Muscle of leg (tissue), 3 donors: ENCODE measurements at regions not wholly inside any gene's neighbourhood (a gene's known extent, or its start where the extent isn't known, plus 50 kb on each side); places are given as distances from the start of the nearest gene placed in this dataset.
A peak's percentile ranks its signal among the peaks of the same experiment; 100 is the strongest.
"Not testable (repeated sequence)": the region's sequence is repeated elsewhere in the genome, so short reads cannot be mapped to it uniquely, and the experiment has no call there.

ENCODE experiments used
- DNase-seq: peaks from one replicate; pipeline ENCODE4 v3.0.0; 2013
- H3K27ac ChIP-seq: one replicate; pipeline ENCODE4 v1.5.1; 2013; ENCODE audit warnings: mild to moderate bottlenecking, low read length, control low read depth
- H3K27me3 ChIP-seq: one replicate; pipeline ENCODE4 v1.6.1; 2013; ENCODE audit warnings: low read length; ENCODE audit not compliant: control insufficient read depth, insufficient read depth
- H3K36me3 ChIP-seq: one replicate; pipeline ENCODE4 v1.6.1; 2013; ENCODE audit warnings: low read length; ENCODE audit not compliant: control insufficient read depth, insufficient read depth
- H3K4me1 ChIP-seq: one replicate; pipeline ENCODE4 v1.6.1; 2013; ENCODE audit warnings: low read length; ENCODE audit not compliant: control insufficient read depth, insufficient read depth
- H3K4me3 ChIP-seq: one replicate; pipeline ENCODE4 v1.5.1; 2013; ENCODE audit warnings: low read length, control low read depth
- H3K9me3 ChIP-seq: replicated peaks from 2 replicates; pipeline ENCODE4 v1.6.1; 2013; ENCODE audit warnings: low read depth, low read length; ENCODE audit not compliant: control insufficient read depth
- WGBS: methylation state at CpG from one replicate; pipeline ENCODE4 v1.1.5; 2013; ENCODE audit warnings: missing lambda C conversion rate; ENCODE audit not compliant: insufficient coverage; 5-methylcytosine and 5-hydroxymethylcytosine counted together

DNA sequence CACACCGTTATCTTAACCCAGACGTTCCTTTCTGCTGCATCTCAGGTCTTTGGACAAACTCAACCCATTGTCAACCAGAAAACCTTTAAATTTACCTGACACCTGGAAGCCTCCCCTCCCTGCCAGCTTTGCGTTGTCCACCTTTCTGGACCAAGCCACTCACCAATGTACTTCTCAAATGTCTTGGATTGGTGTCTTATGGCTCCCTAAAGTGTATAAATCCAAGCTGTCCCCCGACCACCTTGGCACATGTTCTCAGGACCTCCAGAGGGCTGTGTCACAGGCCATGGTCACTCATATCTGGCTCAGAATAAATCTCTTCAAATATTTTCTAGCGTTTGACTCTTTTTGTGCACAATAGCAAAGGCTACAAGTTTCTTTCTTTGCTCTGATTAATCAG lies 250.0 kb downstream of the DLL1 start:
- Histone ChIP-seq H3K9me3 (no peaks in the 10 kb centered on the region), H3K4me1 (peaks cover 10% of the 10 kb centered on the region), H3K4me3 (no peak overlapping the region), H3K27me3 (peaks cover 4% of the 10 kb centered on the region), H3K27ac (no peak overlapping the region), H3K36me3 (no peaks in the 10 kb centered on the region)
- WGBS = 61% methylated on average over 5 of the region's 5 CpGs
- DNase-seq = no peak

DNA sequence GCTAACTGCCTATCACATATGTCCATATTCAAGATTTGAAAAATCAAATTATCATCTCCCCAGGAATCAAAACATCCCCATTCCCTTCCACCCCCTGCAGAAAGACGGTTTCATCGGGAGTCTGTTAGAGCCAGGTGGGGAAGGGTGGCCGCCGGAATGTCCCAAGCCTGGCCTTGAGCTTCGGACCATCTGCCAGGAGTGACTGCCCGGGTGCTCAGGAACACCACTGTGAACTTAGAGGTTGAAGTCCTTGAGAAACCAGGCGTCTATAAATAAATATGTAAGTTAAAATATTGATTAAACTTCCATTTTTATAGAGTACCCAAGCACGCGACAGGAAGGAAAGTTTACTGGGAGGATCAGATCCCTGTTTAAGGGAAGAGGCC lies 250.8 kb downstream of the DLL1 start:
- 83% methylated on average over 3 of the region's 9 CpGs for WGBS
- Histone ChIP-seq H3K4me3 (no peak overlapping the region), H3K4me1 (peaks cover 13% of the 10 kb centered on the region), H3K36me3 (no peaks in the 10 kb centered on the region), H3K27ac (no peak overlapping the region), H3K9me3 (no peaks in the 10 kb centered on the region), H3K27me3 (peaks cover 4% of the 10 kb centered on the region)
- DNase-seq = no peak

DNA sequence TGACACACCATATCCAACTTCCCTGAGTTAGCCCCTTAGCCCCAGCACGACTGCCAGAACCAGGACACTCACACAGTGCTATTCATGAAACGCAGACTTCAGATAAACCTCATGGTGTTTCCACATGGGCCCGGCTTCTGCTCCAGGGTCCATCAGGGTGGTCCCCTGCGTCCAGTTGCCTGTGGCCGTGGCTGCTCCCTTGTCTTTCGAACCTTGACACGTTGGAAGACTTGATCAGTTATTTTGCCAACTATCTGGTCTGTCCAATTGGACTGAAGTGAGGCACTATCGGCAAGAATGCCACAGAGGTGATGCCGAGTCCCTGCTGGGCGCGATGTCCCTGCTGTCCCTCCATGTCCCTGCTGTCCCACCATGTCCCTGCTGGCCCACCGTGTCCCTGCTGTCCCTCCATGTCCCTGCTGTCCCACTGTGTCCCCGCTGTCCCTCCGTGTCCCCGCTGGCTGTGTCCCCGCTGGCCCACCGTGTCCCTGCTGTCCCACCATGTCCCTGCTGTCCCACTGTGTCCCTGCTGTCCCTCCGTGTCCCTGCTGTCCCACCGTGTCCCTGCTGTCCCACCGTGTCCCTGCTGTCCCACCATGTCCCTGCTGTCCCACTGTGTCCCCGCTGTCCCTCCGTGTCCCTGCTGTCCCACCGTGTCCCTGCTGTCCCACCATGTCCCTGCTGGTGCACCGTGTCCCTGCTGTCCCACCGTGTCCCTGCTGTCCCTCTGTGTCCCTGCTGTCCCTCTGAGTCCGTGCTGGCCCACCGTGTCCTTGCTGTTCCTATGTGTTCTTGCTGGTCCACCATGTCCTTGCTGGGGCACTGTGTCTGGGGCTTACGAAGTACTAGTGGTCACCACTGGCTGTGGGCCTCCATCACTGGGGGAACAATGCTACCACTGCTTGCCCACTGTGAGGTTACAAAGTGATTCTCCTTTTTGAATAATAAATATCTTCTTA lies 251.4 kb downstream of the DLL1 start:
- Histone ChIP-seq H3K27ac (no peak overlapping the region), H3K36me3 (no peaks in the 10 kb centered on the region), H3K4me1 (peaks cover 13% of the 10 kb centered on the region), H3K4me3 (no peak overlapping the region), H3K9me3 (no peaks in the 10 kb centered on the region), H3K27me3 (peaks cover 4% of the 10 kb centered on the region)
- no peak for DNase-seq
- WGBS = 87% methylated on average over 28 of the region's 28 CpGs

DNA sequence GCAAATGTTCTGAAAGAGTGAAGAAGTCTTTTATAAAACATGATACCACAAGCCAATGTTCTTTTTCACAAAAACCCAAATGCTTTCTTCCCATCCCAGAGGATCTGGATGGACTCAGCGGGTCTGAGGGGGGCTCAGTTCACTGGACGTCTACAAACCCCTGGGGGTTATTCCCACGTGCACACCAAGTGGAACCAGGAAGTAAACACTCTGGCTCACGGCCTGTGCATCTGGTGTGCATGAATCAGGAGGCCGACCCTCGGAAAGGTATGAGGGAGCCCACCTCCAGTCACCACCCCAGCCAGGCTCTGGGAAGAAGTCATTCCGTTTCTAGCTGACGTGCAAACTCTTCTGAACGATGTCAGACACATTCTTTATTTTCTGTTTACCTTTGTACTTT lies 252.2 kb downstream of the DLL1 start:
- Histone ChIP-seq H3K27ac (no peak overlapping the region), H3K27me3 (peaks cover 4% of the 10 kb centered on the region), H3K4me3 (no peak overlapping the region), H3K36me3 (no peaks in the 10 kb centered on the region), H3K4me1 (peaks cover 13% of the 10 kb centered on the region), H3K9me3 (no peaks in the 10 kb centered on the region)
- DNase-seq = no peak
- 33% methylated on average over 6 of the region's 9 CpGs for WGBS

DNA sequence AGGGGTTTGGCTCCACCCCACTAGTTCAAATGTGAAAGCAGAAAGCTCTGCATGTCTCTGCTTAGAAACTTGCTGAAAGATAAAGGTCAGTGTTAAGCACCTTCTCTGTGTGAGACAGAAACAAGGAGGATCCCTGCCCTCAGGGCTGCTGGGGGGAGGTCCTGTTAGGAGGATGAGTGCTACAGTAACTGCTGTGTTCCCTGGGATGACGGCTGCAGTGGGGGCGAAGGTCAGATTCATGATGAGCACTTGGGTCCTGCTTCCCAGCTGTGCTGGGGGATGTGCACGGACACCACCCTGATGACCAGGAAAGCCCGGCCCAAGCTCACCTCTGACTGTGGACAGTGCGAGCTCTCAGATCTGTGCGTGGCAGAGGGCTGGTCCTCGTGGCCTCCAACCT lies 252.6 kb downstream of the DLL1 start:
- H3K27ac ChIP-seq = no peak overlapping the region
- no peaks in the 10 kb centered on the region for H3K36me3 ChIP-seq
- 53% methylated on average over 3 of the region's 7 CpGs for WGBS
- H3K4me1 ChIP-seq = peaks cover 13% of the 10 kb centered on the region
- DNase-seq = no peak
- peaks cover 3% of the 10 kb centered on the region for H3K9me3 ChIP-seq
- H3K27me3 ChIP-seq = peaks cover 4% of the 10 kb centered on the region
- H3K4me3 ChIP-seq = no peak overlapping the region

DNA sequence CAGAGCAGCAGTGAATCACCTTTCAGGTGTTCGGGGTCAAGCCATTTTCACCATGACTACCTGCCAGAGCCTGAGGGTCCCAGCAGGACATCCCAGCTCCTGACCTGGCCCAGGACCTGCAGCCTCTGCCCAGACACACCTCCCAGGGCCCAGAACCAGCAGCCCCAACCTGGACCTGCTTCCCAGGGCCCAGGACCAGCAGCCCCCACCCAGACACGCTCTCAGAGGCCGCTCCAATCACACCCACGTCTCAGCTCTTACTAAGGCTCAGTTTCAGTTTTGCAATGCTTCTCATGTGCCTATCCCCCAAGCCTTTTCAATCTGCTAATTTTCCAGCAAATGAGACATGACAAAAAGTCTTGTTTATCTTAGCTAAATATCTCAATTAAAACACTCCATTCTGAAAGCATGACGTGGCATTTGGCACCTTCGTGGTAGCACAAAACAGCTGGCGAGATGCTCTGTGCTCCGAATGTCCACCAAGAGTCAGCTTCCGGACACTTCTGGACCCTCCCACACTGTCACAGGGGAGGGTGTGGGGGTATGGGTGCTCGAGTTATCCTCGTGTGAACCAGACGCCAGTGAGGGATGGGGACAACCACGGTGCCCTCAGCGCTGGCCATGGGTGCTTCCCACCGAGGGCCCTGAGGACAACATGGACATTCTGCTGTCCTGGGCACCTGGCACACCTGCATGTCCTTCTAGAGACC lies 253.2 kb downstream of the DLL1 start:
- Histone ChIP-seq H3K27ac (no peak overlapping the region), H3K4me1 (peaks cover 13% of the 10 kb centered on the region), H3K36me3 (no peaks in the 10 kb centered on the region), H3K9me3 (peaks cover 6% of the 10 kb centered on the region), H3K27me3 (peaks cover 4% of the 10 kb centered on the region), H3K4me3 (no peak overlapping the region)
- DNase-seq = peak; percentile 50
- 77% methylated on average over 10 of the region's 15 CpGs for WGBS

DNA sequence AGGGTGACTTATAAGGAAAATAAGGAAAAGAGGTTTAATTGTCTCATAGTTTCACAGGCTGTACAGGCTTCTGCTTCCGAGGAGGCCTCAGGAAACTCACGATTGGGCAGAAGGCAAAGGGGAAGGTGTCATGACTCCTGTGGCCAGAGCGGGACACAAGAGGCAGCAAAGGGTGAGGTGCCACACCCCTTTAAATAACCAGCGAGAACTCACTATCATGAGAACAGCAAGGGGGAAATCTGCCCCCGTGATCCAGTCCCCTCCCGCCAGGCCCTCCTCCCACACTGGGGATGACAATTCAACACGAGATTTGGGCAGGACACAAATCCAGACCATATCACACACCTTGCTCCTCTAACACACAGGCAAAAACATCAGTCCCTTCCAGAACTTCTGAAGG lies 254.0 kb downstream of the DLL1 start:
- H3K4me1 ChIP-seq = peaks cover 13% of the 10 kb centered on the region
- H3K27ac ChIP-seq = no peak overlapping the region
- no peaks in the 10 kb centered on the region for H3K36me3 ChIP-seq
- peaks cover 4% of the 10 kb centered on the region for H3K27me3 ChIP-seq
- no peak overlapping the region for H3K4me3 ChIP-seq
- no peak for DNase-seq
- H3K9me3 ChIP-seq = peaks cover 6% of the 10 kb centered on the region
- WGBS = no CpG with 5 or more reads among the region's 7 CpGs

DNA sequence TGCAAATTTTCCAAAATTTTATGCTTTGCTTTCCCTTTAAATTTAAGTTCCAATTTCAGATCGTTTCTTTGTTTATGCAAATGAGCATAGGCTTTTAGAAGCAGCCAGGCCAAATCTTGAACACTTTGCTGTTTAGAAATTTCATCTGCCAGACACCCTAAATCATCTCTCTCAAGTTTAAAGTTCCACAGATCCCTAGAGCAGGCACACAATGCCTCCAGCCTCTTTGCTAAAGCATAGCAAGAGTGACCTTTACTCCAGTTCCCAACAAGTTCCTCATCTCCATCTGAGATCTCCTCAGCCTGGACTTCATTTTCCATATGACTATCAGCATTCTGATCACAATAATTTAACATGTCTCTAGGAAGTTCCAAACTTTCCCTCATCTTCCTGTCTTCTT lies 254.5 kb downstream of the DLL1 start:
- WGBS = 33% methylated on average over 1 of the region's 1 CpG
- DNase-seq = not testable (repeated sequence)

DNA sequence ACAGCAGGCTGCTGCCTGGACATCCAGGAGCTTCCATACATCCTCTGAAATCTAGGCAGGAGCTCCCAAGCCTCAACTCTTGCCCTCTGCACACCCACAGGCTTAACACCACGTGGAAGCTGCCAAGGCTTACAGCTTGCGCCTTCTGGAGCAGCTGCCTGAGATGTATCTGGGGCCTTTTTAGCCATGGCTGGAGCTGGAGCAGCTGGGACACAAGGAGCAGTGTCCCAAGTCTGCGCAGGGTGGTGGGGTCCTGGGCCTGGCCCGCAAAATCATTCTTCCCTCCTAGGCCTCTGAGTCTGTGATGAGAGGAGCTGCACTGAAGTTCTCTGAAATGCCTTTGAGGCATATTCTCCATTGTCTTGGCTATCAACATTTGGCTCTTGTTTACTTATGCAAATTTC lies 255.0 kb downstream of the DLL1 start:
- no peaks in the 10 kb centered on the region for H3K36me3 ChIP-seq
- peaks cover 13% of the 10 kb centered on the region for H3K4me1 ChIP-seq
- WGBS = 65% methylated on average over 2 of the region's 4 CpGs
- H3K27ac ChIP-seq = no peak overlapping the region
- H3K27me3 ChIP-seq = peaks cover 4% of the 10 kb centered on the region
- no peak overlapping the region for H3K4me3 ChIP-seq
- DNase-seq = no peak
- H3K9me3 ChIP-seq = peaks cover 6% of the 10 kb centered on the region

More for the DNA sequence above, 254.5 kb downstream of the DLL1 start:
- not testable (repeated sequence) for H3K27me3 ChIP-seq, H3K36me3 ChIP-seq, H3K4me3 ChIP-seq, H3K9me3 ChIP-seq, H3K27ac ChIP-seq
- H3K4me1 ChIP-seq = peaks cover 13% of the 10 kb centered on the region

DNA sequence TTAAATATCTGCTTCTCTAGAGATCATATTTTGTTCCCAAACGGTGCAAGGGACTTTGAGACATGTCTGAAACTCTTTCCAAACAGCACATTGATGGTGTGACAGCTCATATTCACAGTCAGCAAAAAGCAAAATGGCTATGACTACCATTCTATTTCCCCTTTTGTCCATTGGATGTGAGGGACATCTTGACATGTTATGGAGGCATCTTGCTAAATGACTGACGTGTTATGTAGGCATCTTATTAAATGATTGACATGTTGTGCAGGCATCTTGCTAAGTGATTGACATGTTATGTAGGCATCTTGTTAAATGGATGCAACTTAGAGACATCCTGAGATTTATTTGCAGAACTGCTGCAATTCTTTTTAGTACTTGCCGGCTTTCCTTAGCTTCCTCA lies 255.8 kb downstream of the DLL1 start:
- Histone ChIP-seq H3K4me1 (peaks cover 13% of the 10 kb centered on the region), H3K27ac (no peak overlapping the region), H3K27me3 (peaks cover 4% of the 10 kb centered on the region), H3K9me3 (peaks cover 6% of the 10 kb centered on the region), H3K36me3 (no peaks in the 10 kb centered on the region), H3K4me3 (no peak overlapping the region)
- no CpG with 5 or more reads among the region's 3 CpGs for WGBS
- DNase-seq = no peak
